Endothelial cell of umbilical vein (primary cell): ENCODE measurements at regions not wholly inside any gene's neighbourhood (a gene's known extent, or its start where the extent isn't known, plus 50 kb on each side); places are given as distances from the start of the nearest gene placed in this dataset.

ENCODE experiments used
- BruUV-seq: library from RNA; stranded (reverse); fragments of 400-500 nt; replicated peaks from 2 replicates; lab custom pipeline; 2021; lab: Mats Ljungman, UMichigan
- CTCF ChIA-PET: fragments of 300-600, 350-600 bp; sonication (Branson Sonifier 250); formaldehyde crosslinking; loops from one replicate; lab custom pipeline; 2021; ENCODE audit warnings: antibody characterized with exemption, inconsistent platforms; lab: Charles Lee
- POLR2A ChIA-PET: fragments of 300-600, 350-600 bp; sonication (Branson Sonifier 250); formaldehyde crosslinking; loops from one replicate; lab custom pipeline; 2021; ENCODE audit warnings: antibody characterized with exemption, inconsistent platforms; lab: Charles Lee
- DNase-seq: peaks from one replicate; pipeline ENCODE4 v3.0.0-alpha.2; 2011; ENCODE audit warnings: low read depth, low spot score
- FAIRE-seq: peaks from 2 replicates; lab custom pipeline; 2011; peaks lifted over from hg19 to GRCh38; lab: Jason Lieb, UNC
- H2AFZ ChIP-seq: 2 replicates; pipeline ENCODE4 v1.6.0; 2012; ENCODE audit warnings: low read depth, low read length, control low read depth, inconsistent platforms
- H3K27ac ChIP-seq: 2 replicates; pipeline ENCODE4 v1.5.1; 2011; ENCODE audit warnings: low read depth, mild to moderate bottlenecking, control low read depth, low read length, moderate library complexity; ENCODE audit not compliant: insufficient read depth
- H3K27me3 ChIP-seq, 2 experiments: 2 replicates each; pipeline versions ENCODE4 v1.6.0 to v1.6.1; 2011; ENCODE audit warnings: low read length in 2 of 2, mixed read lengths in 1 of 2; ENCODE audit not compliant: control insufficient read depth in 2 of 2, insufficient read depth in 2 of 2
- H3K36me3 ChIP-seq, 2 experiments: 2 replicates in 1 of 2; 3 replicates in 1 of 2; pipeline ENCODE4 v1.5.1; 2011; ENCODE audit warnings: low read length in 2 of 2, mild to moderate bottlenecking in 1 of 2, moderate library complexity in 1 of 2; ENCODE audit not compliant: control insufficient read depth in 2 of 2, insufficient read depth in 2 of 2; ENCODE audit errors: extremely low read depth in 1 of 2
- H3K4me1 ChIP-seq: 3 replicates; pipeline ENCODE4 v1.5.1; 2011; ENCODE audit warnings: mild to moderate bottlenecking, low read length; ENCODE audit not compliant: control insufficient read depth, insufficient read depth; ENCODE audit errors: extremely low read depth
- H3K4me2 ChIP-seq: 2 replicates; pipeline ENCODE4 v1.6.1; 2011; ENCODE audit warnings: low read length, control low read depth, mixed read lengths; ENCODE audit not compliant: insufficient read depth
- H3K4me3 ChIP-seq, 3 experiments: fragments of 200-600 bp in 1 of 3; sonication (generic), shearing (Covaris generic) in 1 of 3; replicated peaks in 1 of 3; 2 replicates each; pipeline ENCODE4 v1.5.1; 2011 to 2016; ENCODE audit warnings: control low read depth in 3 of 3, low read length in 3 of 3, mild to moderate bottlenecking in 2 of 3, inconsistent platforms in 1 of 3, low read depth in 1 of 3, moderate library complexity in 1 of 3; ENCODE audit not compliant: insufficient read depth in 1 of 3
- H3K79me2 ChIP-seq: 2 replicates; pipeline ENCODE4 v1.6.0; 2012; ENCODE audit warnings: low read length, inconsistent platforms; ENCODE audit not compliant: control insufficient read depth, insufficient read depth
- H3K9ac ChIP-seq: replicated peaks from 2 replicates; pipeline ENCODE3; 2011; ENCODE audit warnings: low read length, control low read depth; ENCODE audit not compliant: insufficient read depth; ENCODE audit errors: extremely low read depth
- H3K9me1 ChIP-seq: replicated peaks from 3 replicates; pipeline ENCODE4 v1.6.0; 2011; ENCODE audit warnings: mild to moderate bottlenecking, low read length; ENCODE audit not compliant: control insufficient read depth, insufficient read depth; ENCODE audit errors: extremely low read depth
- H3K9me3 ChIP-seq: replicated peaks from 2 replicates; pipeline ENCODE4 v1.5.1; 2012; ENCODE audit warnings: low read length, inconsistent platforms; ENCODE audit not compliant: control insufficient read depth, insufficient read depth
- H4K20me1 ChIP-seq: replicated peaks from 2 replicates; pipeline ENCODE3; 2011; ENCODE audit warnings: mild to moderate bottlenecking, low read length; ENCODE audit not compliant: control insufficient read depth, insufficient read depth; ENCODE audit errors: extremely low read depth
- CTCF ChIP-seq, 2 donors: IDR thresholded peaks; 1 replicate in 1 of 2; 2 replicates in 1 of 2; pipeline ENCODE4 v1.5.1; 2011; ENCODE audit warnings: low read length in 2 of 2, mild to moderate bottlenecking in 2 of 2, moderate library complexity in 2 of 2, control low read depth in 1 of 2, inconsistent platforms in 1 of 2, low read depth in 1 of 2; ENCODE audit not compliant: insufficient read depth in 1 of 2; ENCODE audit errors: extremely low read depth in 1 of 2
- EZH2 ChIP-seq: IDR thresholded peaks from 2 replicates; pipeline ENCODE4 v1.6.1; 2012; ENCODE audit warnings: borderline replicate concordance, low read depth, mild to moderate bottlenecking, moderate library complexity, low read length, inconsistent platforms; ENCODE audit not compliant: severe bottlenecking
- FOS ChIP-seq: IDR thresholded peaks from 2 replicates; pipeline ENCODE4 v1.6.1; 2011; ENCODE audit warnings: mild to moderate bottlenecking, low read length, moderate library complexity, borderline replicate concordance; ENCODE audit not compliant: insufficient read depth
- GATA2 ChIP-seq: IDR thresholded peaks from 2 replicates; pipeline ENCODE4 v1.7.0; 2011; ENCODE audit warnings: low read depth, mild to moderate bottlenecking, moderate library complexity, mixed read lengths, low read length; ENCODE audit not compliant: insufficient read length, insufficient read depth
- JUN ChIP-seq: IDR thresholded peaks from 2 replicates; pipeline ENCODE4 v1.6.1; 2011; ENCODE audit warnings: borderline replicate concordance, low read depth; ENCODE audit not compliant: insufficient read length, insufficient read depth
- MAX ChIP-seq: IDR thresholded peaks from 2 replicates; pipeline ENCODE4 v1.6.1; 2011; ENCODE audit not compliant: insufficient read depth, insufficient read length
- MYC ChIP-seq: IDR thresholded peaks from one replicate; pipeline ENCODE4 v1.6.1; 2011; ENCODE audit warnings: mild to moderate bottlenecking, low read depth, low read length
- POLR2A ChIP-seq: IDR thresholded peaks from 2 replicates; pipeline ENCODE4 v1.6.1; 2012; ENCODE audit warnings: low read depth, mild to moderate bottlenecking, control low read depth, low read length
- POLR2AphosphoS5 ChIP-seq: IDR thresholded peaks from 2 replicates; pipeline ENCODE4 v1.6.1; 2012; ENCODE audit warnings: low read depth, mild to moderate bottlenecking, control low read depth, low read length, moderate library complexity; ENCODE audit not compliant: insufficient read depth
- dilution Hi-C: fragments of 300-500 bp; cut with MboI; formaldehyde crosslinking; loops from one replicate; pipeline ENCODE4 v1.15.0; 2019; ENCODE audit warnings: low sequenced_read_pairs; ENCODE audit not compliant: extremely low pct_ligation_motif_present
- intact Hi-C: fragments of 100-400 bp; cut with micrococcal nuclease; formaldehyde crosslinking; loops from one replicate; pipeline ENCODE4 v1.10.0; 2022

GRCh38 chr11:121889931-121890330, 226.1 kb downstream of the BLID start:
- peaks cover 5 to 7% of the 10 kb centered on the region in 2 experiments for H3K27me3 ChIP-seq
- H3K9me3 ChIP-seq = no peaks in the 10 kb centered on the region
- no peak overlapping the region for H3K4me3 ChIP-seq
- intact Hi-C loops (loop anchor here (5.0 kb wide), 1 partner anchor 212 kb away; no protein-coding TSS in a partner anchor), dilution Hi-C loops (no loop called here)
- no peak overlapping the region for H2AFZ ChIP-seq
- no peaks in the 10 kb centered on the region for H3K9me1 ChIP-seq
- FAIRE-seq (no peak), DNase-seq (no peak)
- TF ChIP-seq MYC = no peak
- no peak for TF ChIP-seq POLR2AphosphoS5
- TF ChIP-seq GATA2 = no peak
- TF ChIP-seq EZH2 = no peak
- no peak for TF ChIP-seq POLR2A
- no peak for TF ChIP-seq CTCF (IDR thresholded peaks at IDR 0.05; ENCODE audit: extremely low read depth in 1 of 2, insufficient read depth in 1 of 2, low read depth in 1 of 2, low read length in 2 of 2)
- TF ChIP-seq MAX = no peak
- no peak for TF ChIP-seq FOS
- no peak for TF ChIP-seq JUN
- H3K9ac ChIP-seq = no peak overlapping the region
- H3K27ac ChIP-seq = no peak overlapping the region
- H3K4me1 ChIP-seq = peaks cover 12% of the 10 kb centered on the region
- no peaks in the 10 kb centered on the region for H4K20me1 ChIP-seq
- no peaks in the 10 kb centered on the region for H3K36me3 ChIP-seq
- no peak overlapping the region for H3K4me2 ChIP-seq
- H3K79me2 ChIP-seq = no peaks in the 10 kb centered on the region
- ChIA-PET CTCF (no interaction called here), POLR2A (no interaction called here)
- BruUV-seq = no TSS peak
